HCT116 (cell line): ENCODE measurements at regions not wholly inside any gene's neighbourhood (a gene's known extent, or its start where the extent isn't known, plus 50 kb on each side); places are given as distances from the start of the nearest gene placed in this dataset.

Experiments
- ATAC-seq: fragments of 200-7000 bp; cut with Tn5 transposase; 2 replicates; pipeline ENCODE4 v1.9.1; 2020; ENCODE audit warnings: mild to moderate bottlenecking, moderate library complexity
- BruUV-seq: library from RNA; stranded (reverse); fragments of 400-500 nt; replicated peaks from 2 replicates; lab custom pipeline; 2021; lab: Mats Ljungman, UMichigan
- CTCF ChIA-PET: fragments of 300-600 bp; sonication (Branson Sonifier 250); formaldehyde crosslinking; loops from one replicate; lab custom pipeline; 2021; ENCODE audit warnings: antibody characterized with exemption; lab: Charles Lee
- POLR2A ChIA-PET: fragments of 300-600, 350-600 bp; sonication (Branson Sonifier 250); formaldehyde crosslinking; loops from one replicate; lab custom pipeline; 2021; ENCODE audit warnings: antibody characterized with exemption; lab: Charles Lee
- RAD21 ChIA-PET, 2 experiments: fragments of 300-600 bp; sonication (Branson Sonifier 250); formaldehyde crosslinking; loops; one replicate each; lab custom pipeline; 2023; ENCODE audit warnings: low total read pairs in 2 of 2; ENCODE audit not compliant: uncharacterized antibody in 2 of 2, unreplicated experiment in 2 of 2, low non-redundant PET in 1 of 2; lab: Charles Lee
- DNase-seq: peaks from one replicate; pipeline ENCODE4 v3.0.0-alpha.2; 2010; ENCODE audit warnings: low read depth, low spot score
- H2AFZ ChIP-seq: fragments of 200-600 bp; shearing (Covaris generic), sonication (generic); 2 replicates; pipeline ENCODE4 v1.6.1; 2017; ENCODE audit warnings: low read depth, mixed run types, mixed read lengths, antibody characterized with exemption, low read length; ENCODE audit not compliant: poor library complexity, severe bottlenecking
- H3K27ac ChIP-seq: 2 replicates; pipeline ENCODE4 v1.5.1; 2012; ENCODE audit warnings: low read depth, low read length
- H3K27me3 ChIP-seq: fragments of 200-600 bp; sonication (generic); 2 replicates; pipeline ENCODE4 v1.6.1; 2016; ENCODE audit warnings: mixed run types, low read length, mixed read lengths; ENCODE audit not compliant: insufficient read depth
- H3K36me3 ChIP-seq, 2 experiments: fragments of 200-500 bp in 1 of 2; fragments of 200-600 bp in 1 of 2; sonication (Bioruptor generic) in 1 of 2; sonication (generic) in 1 of 2; 2 replicates each; pipeline versions ENCODE4 v1.5.1 to v1.6.1; 2014 to 2016; ENCODE audit warnings: low read length in 2 of 2, inconsistent platforms in 1 of 2, mixed read lengths in 1 of 2, mixed run types in 1 of 2; ENCODE audit not compliant: insufficient read depth in 2 of 2, control insufficient read depth in 1 of 2
- H3K4me1 ChIP-seq, 2 experiments: fragments of 200-600 bp in 1 of 2; sonication (generic) in 1 of 2; 2 replicates each; pipeline versions ENCODE4 v1.5.1 to v1.6.1; 2012 to 2017; ENCODE audit warnings: low read length in 2 of 2, inconsistent platforms in 1 of 2, mild to moderate bottlenecking in 1 of 2, mixed read lengths in 1 of 2, mixed run types in 1 of 2, moderate library complexity in 1 of 2; ENCODE audit not compliant: insufficient read depth in 2 of 2, control insufficient read depth in 1 of 2
- H3K4me2 ChIP-seq: fragments of 200-600 bp; sonication (generic); 2 replicates; pipeline ENCODE4 v1.6.1; 2017; ENCODE audit warnings: mixed run types, low read length, mixed read lengths
- H3K4me3 ChIP-seq, 2 experiments: fragments of 200-600 bp in 1 of 2; sonication (generic) in 1 of 2; replicated peaks in 1 of 2; 2 replicates each; pipeline ENCODE4 v1.5.1; 2011 to 2016; ENCODE audit warnings: low read length in 2 of 2, control low read depth in 1 of 2, low read depth in 1 of 2, mild to moderate bottlenecking in 1 of 2, mixed read lengths in 1 of 2, mixed run types in 1 of 2
- H3K79me2 ChIP-seq: fragments of 200-600 bp; sonication (generic); 2 replicates; pipeline ENCODE4 v1.6.1; 2017; ENCODE audit warnings: mild to moderate bottlenecking, mixed run types, low read length, moderate library complexity, mixed read lengths; ENCODE audit not compliant: insufficient read depth
- H3K9ac ChIP-seq: fragments of 200-600 bp; sonication (generic); 2 replicates; pipeline ENCODE4 v1.6.1; 2016; ENCODE audit warnings: low read length, mixed read lengths
- H3K9me2 ChIP-seq: fragments of 200-600 bp; sonication (generic), shearing (Covaris generic); 2 replicates; pipeline ENCODE4 v1.6.1; 2017; ENCODE audit warnings: mixed run types, mild to moderate bottlenecking, moderate library complexity; ENCODE audit not compliant: insufficient read depth
- H3K9me3 ChIP-seq, 2 experiments: fragments of 200-500 bp in 1 of 2; fragments of 200-600 bp in 1 of 2; sonication (Bioruptor generic) in 1 of 2; sonication (generic) in 1 of 2; 2 replicates each; pipeline ENCODE4 v1.6.1; 2014 to 2017; ENCODE audit warnings: low read length in 2 of 2, mixed read lengths in 2 of 2, inconsistent platforms in 1 of 2, low read depth in 1 of 2, mild to moderate bottlenecking in 1 of 2, mixed run types in 1 of 2, moderate library complexity in 1 of 2; ENCODE audit not compliant: control insufficient read depth in 1 of 2, insufficient read depth in 1 of 2
- H4K20me1 ChIP-seq: fragments of 200-600 bp; sonication (generic), shearing (Covaris generic); 2 replicates; pipeline ENCODE4 v1.6.1; 2017; ENCODE audit warnings: mixed run types, mild to moderate bottlenecking, moderate library complexity; ENCODE audit not compliant: insufficient read depth
- CBX3 ChIP-seq: IDR thresholded peaks from 2 replicates; pipeline ENCODE4 v1.6.1; 2012; ENCODE audit warnings: low read depth
- CEBPB ChIP-seq: IDR thresholded peaks from 2 replicates; pipeline ENCODE4 v1.6.1; 2012; ENCODE audit warnings: low read depth
- ELF1 ChIP-seq: IDR thresholded peaks from 2 replicates; pipeline ENCODE4 v1.6.1; 2012; ENCODE audit warnings: low read depth, borderline replicate concordance
- EZH2phosphoT487 ChIP-seq: fragments of 200-600 bp; IDR thresholded peaks from 2 replicates; pipeline ENCODE4 v1.6.1; 2018; ENCODE audit warnings: antibody characterized with exemption, borderline replicate concordance
- POLR2A ChIP-seq: IDR thresholded peaks from 2 replicates; pipeline ENCODE4 v1.7.0; 2011; ENCODE audit warnings: borderline replicate concordance; ENCODE audit not compliant: insufficient read depth, insufficient read length; ENCODE audit errors: extremely low read depth
- POLR2AphosphoS5 ChIP-seq: IDR thresholded peaks from 2 replicates; pipeline ENCODE4 v1.6.1; 2011; ENCODE audit warnings: mild to moderate bottlenecking, low read depth, low read length, moderate library complexity
- RAD21 ChIP-seq: IDR thresholded peaks from 2 replicates; pipeline ENCODE4 v1.6.1; 2012; ENCODE audit warnings: low read depth, mild to moderate bottlenecking
- SIN3A ChIP-seq: IDR thresholded peaks from 2 replicates; pipeline ENCODE4 v1.6.1; 2012; ENCODE audit warnings: low read depth
- SRF ChIP-seq: IDR thresholded peaks from 2 replicates; pipeline ENCODE4 v1.6.1; 2012; ENCODE audit warnings: low read depth
- TCF7L2 ChIP-seq: IDR thresholded peaks from 2 replicates; pipeline ENCODE4 v1.7.0; 2011; ENCODE audit warnings: borderline replicate concordance, inconsistent platforms; ENCODE audit not compliant: insufficient read depth, insufficient read length; ENCODE audit errors: extremely low read depth
- YY1 ChIP-seq: IDR thresholded peaks from 2 replicates; pipeline ENCODE4 v1.6.1; 2011; ENCODE audit warnings: low read length, low read depth, moderate library complexity, mild to moderate bottlenecking; ENCODE audit not compliant: insufficient replicate concordance; ENCODE audit errors: extremely low read depth
- ZBTB33 ChIP-seq: IDR thresholded peaks from 2 replicates; pipeline ENCODE4 v1.6.1; 2011; ENCODE audit warnings: mild to moderate bottlenecking, low read length, moderate library complexity; ENCODE audit not compliant: insufficient replicate concordance; ENCODE audit errors: extremely low read depth
- ZNF274 ChIP-seq: fragments of 200-500 bp; sonication (Bioruptor generic); IDR thresholded peaks from 2 replicates; pipeline ENCODE4 v1.6.1; 2014; ENCODE audit warnings: mild to moderate bottlenecking, low read depth, low read length, inconsistent platforms
- intact Hi-C: fragments of 100-400 bp; cut with micrococcal nuclease; formaldehyde crosslinking; loops from 2 replicates; pipeline ENCODE4 v1.10.0; 2022
- TF ChIP-seq, protein P1 (sequence below): IDR thresholded peaks from 2 replicates; pipeline ENCODE4 v1.6.1; 2012

- Histone ChIP-seq H3K9me3 (no peaks in the 10 kb centered on the region), H3K4me1 (peaks cover 0 to 6% of the 10 kb centered on the region in 2 experiments; a peak in 2 of 4 replicates), H3K4me3 (no peak overlapping the region), H3K27ac (no peak overlapping the region), H3K9ac (no peak overlapping the region), H4K20me1 (no peaks in the 10 kb centered on the region), H3K27me3 (no peaks in the 10 kb centered on the region), H3K36me3 (no peaks in the 10 kb centered on the region), H3K4me2 (no peak overlapping the region), H3K9me2 (no peaks in the 10 kb centered on the region), H3K79me2 (no peaks in the 10 kb centered on the region), H2AFZ (no peak overlapping the region)
- CTCF ChIA-PET: no interaction called here
- ATAC-seq (no peak), DNase-seq (no peak)
- TF ChIP-seq SRF (no peak), CEBPB (no peak), ZBTB33 (no peak), SIN3A (no peak), POLR2AphosphoS5 (no peak), YY1 (no peak), ZNF274 (no peak), ELF1 (no peak), POLR2A (no peak), EZH2phosphoT487 (no peak), TCF7L2 (no peak), RAD21 (no peak), CBX3 (no peak)
- TF ChIP-seq, protein P1, sequence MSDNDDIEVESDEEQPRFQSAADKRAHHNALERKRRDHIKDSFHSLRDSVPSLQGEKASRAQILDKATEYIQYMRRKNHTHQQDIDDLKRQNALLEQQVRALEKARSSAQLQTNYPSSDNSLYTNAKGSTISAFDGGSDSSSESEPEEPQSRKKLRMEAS: no peak
- RAD21 ChIA-PET: no interaction called here
- POLR2A ChIA-PET: no interaction called here
- no TSS peak for BruUV-seq
- intact Hi-C loops: no loop called here
These were observed 60.9 kb upstream of the S1PR1 start for GRCh38 chr1:101175886-101176285.
